Caco-2 (cell line): ENCODE measurements at regions not wholly inside any gene's neighbourhood (a gene's known extent, or its start where the extent isn't known, plus 50 kb on each side); places are given as distances from the start of the nearest gene placed in this dataset.
"Not testable (repeated sequence)": the region's sequence is repeated elsewhere in the genome, so short reads cannot be mapped to it uniquely, and the experiment has no call there.

Source experiments
- BruUV-seq: library from RNA; stranded (reverse); fragments of 400-500 nt; replicated peaks from 2 replicates; lab custom pipeline; 2021; lab: Mats Ljungman, UMichigan
- CTCF ChIA-PET: fragments of 300-600 bp; sonication (Branson Sonifier 250); formaldehyde crosslinking; loops from one replicate; lab custom pipeline; 2022; ENCODE audit warnings: antibody characterized with exemption; lab: Charles Lee
- POLR2A ChIA-PET: fragments of 300-600 bp; sonication (Branson Sonifier 250); formaldehyde crosslinking; loops from one replicate; lab custom pipeline; 2022; ENCODE audit warnings: antibody characterized with exemption; lab: Charles Lee
- DNase-seq, 2 experiments: peaks; one replicate each; pipeline versions ENCODE4 v3.0.0 to v3.0.0-alpha.2; 2020 to 2022
- H3K27me3 ChIP-seq: replicated peaks from 2 replicates; pipeline ENCODE4 v1.6.0; 2011; ENCODE audit warnings: low read length; ENCODE audit not compliant: control insufficient read depth, insufficient read depth
- H3K36me3 ChIP-seq: 2 replicates; pipeline ENCODE4 v1.5.1; 2011; ENCODE audit warnings: low read length; ENCODE audit not compliant: control insufficient read depth, insufficient read depth
- H3K4me1 ChIP-seq: fragments of 250-450 bp; sonication (Bioruptor Pico); 2 replicates; pipeline ENCODE4 v1.5.1; 2020; ENCODE audit warnings: mild to moderate bottlenecking
- H3K4me3 ChIP-seq: 2 replicates; pipeline ENCODE4 v1.5.1; 2011; ENCODE audit warnings: low read depth, mild to moderate bottlenecking, control low read depth, low read length
- H3K9me3 ChIP-seq: fragments of 250-450 bp; sonication (Bioruptor Pico); 2 replicates; pipeline ENCODE4 v1.5.1; 2020; ENCODE audit warnings: mild to moderate bottlenecking, moderate library complexity
- H3K27ac Mint-ChIP-seq: one replicate; pipeline ENCODE4 v1.8.0; 2022; ENCODE audit warnings: mixed read lengths; ENCODE audit not compliant: unreplicated experiment
- H3K27me3 Mint-ChIP-seq: one replicate; pipeline ENCODE4 v1.8.0; 2022; ENCODE audit warnings: mixed read lengths; ENCODE audit not compliant: insufficient read depth, unreplicated experiment
- H3K36me3 Mint-ChIP-seq: one replicate; pipeline ENCODE4 v1.8.0; 2022; ENCODE audit warnings: mild to moderate bottlenecking, mixed read lengths; ENCODE audit not compliant: insufficient read depth, unreplicated experiment
- H3K4me1 Mint-ChIP-seq: one replicate; pipeline ENCODE4 v1.8.0; 2022; ENCODE audit warnings: low read depth, mixed read lengths; ENCODE audit not compliant: unreplicated experiment
- H3K4me3 Mint-ChIP-seq: one replicate; pipeline ENCODE4 v1.8.0; 2022; ENCODE audit warnings: mild to moderate bottlenecking, moderate library complexity, mixed read lengths; ENCODE audit not compliant: unreplicated experiment
- H3K9me3 Mint-ChIP-seq: one replicate; pipeline ENCODE4 v1.8.0; 2022; ENCODE audit warnings: mixed read lengths; ENCODE audit not compliant: unreplicated experiment
- CTCF ChIP-seq, 2 experiments: fragments of 200-600 bp in 1 of 2; IDR thresholded peaks; 1 replicate in 1 of 2; 2 replicates in 1 of 2; pipeline versions ENCODE4 v1.5.1 to v1.8.0; 2011 to 2022; ENCODE audit warnings: antibody characterized with exemption in 1 of 2, control low read depth in 1 of 2, inconsistent platforms in 1 of 2, low read depth in 1 of 2, low read length in 1 of 2, mild to moderate bottlenecking in 1 of 2, moderate library complexity in 1 of 2; ENCODE audit not compliant: insufficient read depth in 1 of 2, severe bottlenecking in 1 of 2, unreplicated experiment in 1 of 2
- intact Hi-C: fragments of 100-400 bp; cut with micrococcal nuclease; formaldehyde crosslinking; loops from one replicate; pipeline ENCODE4 v1.10.0; 2022; ENCODE audit not compliant: unreplicated experiment

- H3K9me3 ChIP-seq = no peaks in the 10 kb centered on the region
- Mint-ChIP-seq H3K4me3 (no peak overlapping the region), H3K9me3 (no peaks in the 10 kb centered on the region), H3K27me3 (no peaks in the 10 kb centered on the region), H3K4me1 (no peaks in the 10 kb centered on the region), H3K36me3 (no peaks in the 10 kb centered on the region), H3K27ac (no peak overlapping the region)
- H3K4me3 ChIP-seq = no peak overlapping the region
- no peaks in the 10 kb centered on the region for H3K36me3 ChIP-seq
- TF ChIP-seq CTCF (IDR thresholded peaks at IDR 0.05; ENCODE audit: insufficient read depth in 1 of 2, low read depth in 1 of 2, low read length in 1 of 2, severe bottlenecking in 1 of 2, unreplicated experiment in 1 of 2) = no peak
- no peaks in the 10 kb centered on the region for H3K4me1 ChIP-seq
- CTCF ChIA-PET = no interaction called here
- POLR2A ChIA-PET = no interaction called here
- H3K27me3 ChIP-seq = no peaks in the 10 kb centered on the region
- DNase-seq = no peak
- intact Hi-C loops = no loop called here
- no TSS peak for BruUV-seq
These were observed 70.2 kb downstream of the FAM47C start for GRCh38 chrX:37078434-37078703.

- no peak overlapping the region for H3K4me3 Mint-ChIP-seq
- Histone ChIP-seq H3K4me1 (no peaks in the 10 kb centered on the region), H3K4me3 (no peak overlapping the region), H3K9me3 (no peaks in the 10 kb centered on the region), H3K27me3 (no peaks in the 10 kb centered on the region), H3K36me3 (no peaks in the 10 kb centered on the region)
- POLR2A ChIA-PET = no interaction called here
- TF ChIP-seq CTCF (IDR thresholded peaks at IDR 0.05; ENCODE audit: insufficient read depth in 1 of 2, low read depth in 1 of 2, low read length in 1 of 2, severe bottlenecking in 1 of 2, unreplicated experiment in 1 of 2) = no peak
- no peaks in the 10 kb centered on the region for H3K9me3 Mint-ChIP-seq
- no peaks in the 10 kb centered on the region for H3K36me3 Mint-ChIP-seq
- no peaks in the 10 kb centered on the region for H3K4me1 Mint-ChIP-seq
- DNase-seq = no peak
- no peaks in the 10 kb centered on the region for H3K27me3 Mint-ChIP-seq
- CTCF ChIA-PET = no interaction called here
- intact Hi-C loops = no loop called here
- no peak overlapping the region for H3K27ac Mint-ChIP-seq
- no TSS peak for BruUV-seq
These were observed 75.7 kb downstream of the FAM47C start for GRCh38 chrX:37083880-37084279.

GRCh38 chrX:37085699-37086098, 77.5 kb downstream of the FAM47C start:
- H3K27ac Mint-ChIP-seq, CTCF ChIA-PET, H3K27me3 Mint-ChIP-seq, H3K4me1 Mint-ChIP-seq, H3K4me3 ChIP-seq, BruUV-seq, H3K4me1 ChIP-seq, H3K36me3 Mint-ChIP-seq, DNase-seq, H3K36me3 ChIP-seq, H3K9me3 Mint-ChIP-seq, H3K4me3 Mint-ChIP-seq, POLR2A ChIA-PET, H3K27me3 ChIP-seq, intact Hi-C loops, H3K9me3 ChIP-seq: not testable (repeated sequence)

- H3K4me1 Mint-ChIP-seq, H3K36me3 ChIP-seq, H3K4me3 ChIP-seq, H3K9me3 Mint-ChIP-seq, H3K27me3 Mint-ChIP-seq, BruUV-seq, CTCF ChIA-PET, H3K27ac Mint-ChIP-seq, H3K9me3 ChIP-seq, H3K4me3 Mint-ChIP-seq, H3K36me3 Mint-ChIP-seq, DNase-seq, H3K4me1 ChIP-seq, POLR2A ChIA-PET, H3K27me3 ChIP-seq, intact Hi-C loops: not testable (repeated sequence)
These were observed 78.7 kb downstream of the FAM47C start for GRCh38 chrX:37086820-37087219.

GRCh38 chrX:37087875-37088274, 79.7 kb downstream of the FAM47C start:
- H3K36me3 Mint-ChIP-seq, H3K4me1 ChIP-seq, intact Hi-C loops, H3K9me3 Mint-ChIP-seq, H3K36me3 ChIP-seq, H3K27me3 Mint-ChIP-seq, CTCF ChIA-PET, H3K4me1 Mint-ChIP-seq, POLR2A ChIA-PET, H3K4me3 Mint-ChIP-seq, H3K9me3 ChIP-seq, DNase-seq, H3K27ac Mint-ChIP-seq, H3K27me3 ChIP-seq, H3K4me3 ChIP-seq: not testable (repeated sequence)
- BruUV-seq = TSS peak; percentile 14

GRCh38 chrX:37088778-37089177, 80.6 kb downstream of the FAM47C start:
- H3K36me3 Mint-ChIP-seq, CTCF ChIA-PET, H3K4me3 Mint-ChIP-seq, H3K9me3 ChIP-seq, H3K27ac Mint-ChIP-seq, POLR2A ChIA-PET, H3K4me1 ChIP-seq, H3K9me3 Mint-ChIP-seq, intact Hi-C loops, H3K27me3 ChIP-seq, BruUV-seq, H3K4me3 ChIP-seq, DNase-seq, H3K4me1 Mint-ChIP-seq, H3K36me3 ChIP-seq, H3K27me3 Mint-ChIP-seq: not testable (repeated sequence)
